GM12865 (cell line): ENCODE measurements at regions not wholly inside any gene's neighbourhood (a gene's known extent, or its start where the extent isn't known, plus 50 kb on each side); places are given as distances from the start of the nearest gene placed in this dataset.
"Not testable (repeated sequence)": the region's sequence is repeated elsewhere in the genome, so short reads cannot be mapped to it uniquely, and the experiment has no call there.

Experiments
- DNase-seq: peaks from one replicate; pipeline ENCODE4 v3.0.0; 2010; ENCODE audit warnings: low read depth
- H3K4me3 ChIP-seq: 2 replicates; pipeline ENCODE4 v1.5.1; 2011; ENCODE audit warnings: mild to moderate bottlenecking, low read depth, low read length, control low read depth
- TF ChIP-seq, protein P1 (sequence below): IDR thresholded peaks from 2 replicates; pipeline ENCODE4 v1.5.1; 2011; ENCODE audit warnings: low read length, control low read depth, low read depth, inconsistent platforms; ENCODE audit not compliant: insufficient read depth; ENCODE audit errors: missing control alignments

DNA sequence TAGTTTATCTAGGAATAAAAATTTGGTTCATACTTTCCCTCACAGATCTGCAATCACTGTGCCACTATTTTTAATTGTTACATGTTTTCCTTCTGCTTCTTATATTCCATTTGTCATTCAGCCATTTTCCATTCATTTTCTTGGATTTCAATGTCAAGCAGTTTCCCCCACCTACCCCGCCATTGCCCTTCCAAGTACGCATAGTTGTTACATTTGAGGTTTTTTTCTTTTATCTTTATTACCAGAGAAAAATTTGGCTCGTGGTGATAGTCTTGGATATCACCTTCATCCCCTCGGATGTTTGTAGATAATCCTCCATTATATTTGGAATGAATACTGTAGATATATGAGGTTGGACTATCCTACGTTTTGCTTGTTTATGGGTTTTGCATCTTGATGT, 159.7 kb downstream of the CRPPA start:
- DNase-seq = no peak
- TF ChIP-seq, protein P1, sequence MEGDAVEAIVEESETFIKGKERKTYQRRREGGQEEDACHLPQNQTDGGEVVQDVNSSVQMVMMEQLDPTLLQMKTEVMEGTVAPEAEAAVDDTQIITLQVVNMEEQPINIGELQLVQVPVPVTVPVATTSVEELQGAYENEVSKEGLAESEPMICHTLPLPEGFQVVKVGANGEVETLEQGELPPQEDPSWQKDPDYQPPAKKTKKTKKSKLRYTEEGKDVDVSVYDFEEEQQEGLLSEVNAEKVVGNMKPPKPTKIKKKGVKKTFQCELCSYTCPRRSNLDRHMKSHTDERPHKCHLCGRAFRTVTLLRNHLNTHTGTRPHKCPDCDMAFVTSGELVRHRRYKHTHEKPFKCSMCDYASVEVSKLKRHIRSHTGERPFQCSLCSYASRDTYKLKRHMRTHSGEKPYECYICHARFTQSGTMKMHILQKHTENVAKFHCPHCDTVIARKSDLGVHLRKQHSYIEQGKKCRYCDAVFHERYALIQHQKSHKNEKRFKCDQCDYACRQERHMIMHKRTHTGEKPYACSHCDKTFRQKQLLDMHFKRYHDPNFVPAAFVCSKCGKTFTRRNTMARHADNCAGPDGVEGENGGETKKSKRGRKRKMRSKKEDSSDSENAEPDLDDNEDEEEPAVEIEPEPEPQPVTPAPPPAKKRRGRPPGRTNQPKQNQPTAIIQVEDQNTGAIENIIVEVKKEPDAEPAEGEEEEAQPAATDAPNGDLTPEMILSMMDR = no peak
- no peak overlapping the region for H3K4me3 ChIP-seq

DNA sequence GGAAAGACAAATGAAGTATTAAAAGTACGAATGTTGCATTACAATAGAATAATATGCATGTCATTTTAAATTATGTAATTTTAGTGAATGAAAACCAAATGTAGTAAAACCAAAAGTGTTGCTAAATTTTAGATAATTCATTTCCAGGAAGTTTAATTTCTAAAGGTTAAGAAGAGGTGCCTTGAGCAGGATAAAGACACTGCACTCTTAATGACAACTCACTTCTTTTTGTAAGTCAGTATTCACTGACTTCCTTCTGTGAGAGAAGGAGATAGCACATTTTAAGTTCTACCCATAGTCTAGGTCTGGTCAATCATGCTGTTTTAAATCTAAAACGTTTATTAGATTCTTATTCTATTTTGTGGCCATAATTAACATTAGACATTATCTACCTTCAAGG, 160.2 kb downstream of the CRPPA start:
- TF ChIP-seq, protein P1 = no peak
- no peak for DNase-seq
- no peak overlapping the region for H3K4me3 ChIP-seq

DNA sequence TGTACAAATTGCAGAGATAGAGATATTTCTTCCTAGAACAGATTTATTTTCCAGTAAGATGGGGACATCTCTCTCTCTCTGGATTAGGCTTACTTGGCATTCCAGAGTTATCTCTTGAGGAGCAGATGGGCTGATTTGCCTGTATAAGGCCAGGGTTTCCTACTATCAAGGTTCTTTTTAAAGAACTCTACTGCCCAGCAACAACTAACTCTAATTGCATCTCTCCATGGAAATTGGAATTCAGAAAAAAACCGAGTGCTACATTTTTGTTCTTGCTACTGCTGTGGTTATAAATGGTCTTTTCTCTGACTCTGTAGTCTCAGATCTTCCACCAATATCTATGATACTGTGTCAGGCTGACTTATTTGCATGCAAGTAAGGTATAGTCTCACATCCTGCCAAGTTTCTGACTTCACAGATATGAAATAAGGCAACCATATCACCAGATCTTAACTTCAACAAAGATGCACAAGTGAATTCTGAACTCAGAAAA, 161.1 kb downstream of the CRPPA start:
- TF ChIP-seq, protein P1 = no peak
- H3K4me3 ChIP-seq = no peak overlapping the region
- no peak for DNase-seq

DNA sequence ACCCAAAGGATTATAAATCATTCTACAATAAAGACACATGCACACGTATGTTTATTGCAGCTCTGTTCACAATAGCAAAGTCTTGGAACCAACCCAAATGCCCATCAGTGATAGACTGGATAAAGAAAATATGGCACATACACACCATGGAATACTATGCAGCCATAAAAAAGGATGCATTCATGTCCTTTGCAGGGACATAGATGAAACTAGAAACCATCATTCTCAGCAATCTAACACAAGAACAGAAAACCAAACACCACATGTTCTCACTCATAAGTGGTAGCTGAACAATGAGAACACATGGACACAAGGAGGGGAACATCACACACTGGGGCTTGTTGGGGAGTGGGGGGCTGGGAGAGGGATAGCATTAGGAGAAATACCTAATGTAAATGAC, 164.9 kb downstream of the CRPPA start:
- DNase-seq = not testable (repeated sequence)

DNA sequence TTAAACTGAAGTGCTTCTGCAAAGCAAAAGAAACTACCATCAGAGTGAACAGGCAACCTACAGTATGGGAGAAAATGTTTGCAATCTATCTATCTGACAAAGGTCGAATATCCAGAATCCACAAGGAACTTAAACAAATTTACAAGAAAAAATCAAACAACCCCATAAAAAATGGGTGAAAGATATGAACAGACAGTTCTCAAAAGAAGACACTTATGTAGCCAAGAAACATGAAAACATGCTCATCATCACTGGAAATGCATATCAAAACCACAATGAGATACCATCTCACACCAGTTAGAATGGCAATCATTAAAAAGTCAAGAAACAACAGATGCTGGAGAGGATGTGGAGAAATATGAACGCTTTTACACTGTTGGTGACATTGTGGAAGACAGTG, 165.4 kb downstream of the CRPPA start:
- not testable (repeated sequence) for H3K4me3 ChIP-seq, DNase-seq

More for the DNA sequence above, 164.9 kb downstream of the CRPPA start:
- not testable (repeated sequence) for H3K4me3 ChIP-seq

DNA sequence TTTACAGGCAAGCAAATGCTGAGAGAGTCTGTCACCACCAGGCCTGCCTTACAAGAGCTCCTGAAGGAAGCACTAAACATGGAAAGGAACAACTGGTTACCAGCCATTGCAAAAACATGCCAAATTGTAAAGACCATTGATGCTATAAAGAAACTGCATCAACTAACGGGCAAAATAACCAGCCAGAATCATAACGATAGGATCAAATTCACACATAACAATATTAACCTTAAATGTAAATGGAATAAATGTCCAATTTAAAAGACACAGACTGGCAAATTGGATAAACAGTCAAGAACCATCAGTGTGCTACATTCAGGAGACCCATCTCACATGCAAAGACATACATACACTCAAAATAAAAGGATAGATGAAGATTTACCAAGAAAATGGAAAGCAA, 170.7 kb downstream of the CRPPA start:
- DNase-seq, H3K4me3 ChIP-seq: not testable (repeated sequence)

DNA sequence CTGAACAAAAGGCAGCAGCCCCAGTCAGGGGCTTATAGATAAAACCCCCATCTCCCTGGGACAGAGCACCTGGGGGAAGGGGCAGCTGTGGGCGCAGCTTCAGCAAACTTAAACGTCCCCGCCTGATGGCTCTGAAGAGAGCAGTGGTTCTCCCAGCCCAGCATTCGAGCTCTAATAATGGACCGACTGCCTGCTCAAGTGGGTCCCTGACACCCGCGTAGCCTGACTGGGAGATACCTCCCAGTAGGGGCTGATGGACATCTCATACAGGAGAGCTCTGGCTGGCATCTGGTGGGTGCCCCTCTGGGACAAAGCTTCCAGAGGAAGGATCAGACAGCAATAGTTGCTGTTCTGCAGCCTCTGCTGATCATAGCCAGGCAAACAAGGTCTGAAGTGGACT, 172.1 kb downstream of the CRPPA start:
- not testable (repeated sequence) for DNase-seq, H3K4me3 ChIP-seq

DNA sequence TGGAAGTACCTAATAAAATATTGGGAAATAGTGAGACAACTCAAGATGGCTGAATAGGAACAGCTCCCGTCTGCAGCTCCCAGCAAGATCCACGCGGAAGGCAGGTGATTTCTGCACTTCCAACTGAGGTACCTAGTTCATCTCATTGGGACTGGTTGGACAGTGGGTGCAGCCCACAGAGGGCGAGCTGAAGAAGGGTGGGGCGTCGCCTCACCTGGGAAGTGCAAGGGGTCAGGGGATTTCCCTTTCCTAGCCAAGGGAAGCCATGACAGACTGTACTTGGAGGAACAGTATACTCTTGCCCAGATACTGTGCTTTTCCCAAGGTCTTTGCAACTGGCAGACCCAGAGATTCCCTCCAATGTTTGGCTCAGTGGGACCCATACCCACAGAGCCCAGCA, 172.8 kb downstream of the CRPPA start:
- not testable (repeated sequence) for DNase-seq

DNA sequence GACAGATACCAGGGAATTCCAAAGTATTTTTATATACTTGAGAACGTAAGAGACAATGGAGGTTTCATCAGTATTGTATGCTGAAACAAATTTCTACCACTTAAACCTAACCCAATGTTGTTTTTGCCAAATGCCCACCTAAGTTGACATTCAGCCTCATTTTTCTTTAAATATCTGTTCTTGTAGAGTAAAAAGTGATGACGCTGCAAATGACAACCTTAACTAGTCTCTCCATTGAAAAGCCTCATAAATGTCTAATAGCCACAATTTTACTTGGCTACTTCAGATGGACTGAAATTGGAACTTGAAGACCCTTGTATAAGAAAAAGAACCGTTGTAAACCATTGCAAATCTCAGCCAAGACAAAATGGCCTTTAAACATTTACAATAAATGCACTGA, 176.9 kb downstream of the CRPPA start:
- TF ChIP-seq, protein P1 = no peak
- DNase-seq = no peak
- no peak overlapping the region for H3K4me3 ChIP-seq

More for the DNA sequence above, 172.8 kb downstream of the CRPPA start:
- not testable (repeated sequence) for H3K4me3 ChIP-seq

DNA sequence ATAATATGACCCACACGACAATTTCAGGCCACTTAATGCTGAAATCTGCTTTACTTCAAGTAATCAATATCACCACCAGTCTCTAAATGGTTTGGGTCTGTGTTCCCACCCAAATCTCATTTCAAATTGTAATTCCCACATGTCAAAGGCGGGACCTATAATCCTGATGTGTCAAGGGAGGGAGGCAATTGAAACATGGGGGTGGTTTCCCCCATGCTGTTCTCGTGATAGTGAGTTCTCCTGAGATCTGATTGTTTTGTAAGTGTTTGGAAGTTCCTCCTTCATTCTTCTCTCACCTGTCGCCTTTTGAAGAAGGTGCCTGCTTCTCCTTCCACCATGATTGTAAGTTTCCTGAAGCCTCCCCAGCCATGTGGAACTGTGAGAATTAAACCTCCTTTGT, 178.4 kb downstream of the CRPPA start:
- no peak overlapping the region for H3K4me3 ChIP-seq
- TF ChIP-seq, protein P1 = no peak
- DNase-seq = no peak
